Activated CD8-positive, alpha-beta T cell treated with anti-CD3 and anti-CD28 coated beads for 36 hours (primary cell): ENCODE measurements at regions not wholly inside any gene's neighbourhood (a gene's known extent, or its start where the extent isn't known, plus 50 kb on each side); places are given as distances from the start of the nearest gene placed in this dataset.

Source experiments
- ATAC-seq: fragments of 200-7000 bp; cut with Tn5 transposase; one replicate; pipeline ENCODE4 v1.10.0; 2021; ENCODE audit warnings: mild to moderate bottlenecking, moderate library complexity
- CTCF ChIA-PET: fragments of 350-600 bp; sonication (Branson Sonifier 250); formaldehyde crosslinking; loops from one replicate; lab custom pipeline; 2021; ENCODE audit warnings: antibody characterized with exemption; lab: Charles Lee
- POLR2A ChIA-PET: fragments of 350-600 bp; sonication (Branson Sonifier 250); formaldehyde crosslinking; loops from one replicate; lab custom pipeline; 2021; ENCODE audit warnings: antibody characterized with exemption; lab: Charles Lee
- DNase-seq: peaks from one replicate; pipeline ENCODE4 v3.0.0-alpha.2; 2020
- H3K27ac Mint-ChIP-seq: one replicate; pipeline ENCODE4 v1.8.0; 2021; ENCODE audit warnings: mild to moderate bottlenecking, mixed read lengths
- H3K27me3 Mint-ChIP-seq: one replicate; pipeline ENCODE4 v1.8.0; 2021; ENCODE audit warnings: mixed read lengths
- H3K36me3 Mint-ChIP-seq: one replicate; pipeline ENCODE4 v1.8.0; 2021; ENCODE audit warnings: low read depth, mixed read lengths
- H3K4me1 Mint-ChIP-seq: one replicate; pipeline ENCODE4 v1.8.0; 2021; ENCODE audit warnings: low read depth, mixed read lengths
- H3K4me3 Mint-ChIP-seq: one replicate; pipeline ENCODE4 v1.8.0; 2021; ENCODE audit warnings: mild to moderate bottlenecking, moderate library complexity, mixed read lengths
- H3K9me3 Mint-ChIP-seq: one replicate; pipeline ENCODE4 v1.8.0; 2021; ENCODE audit warnings: mixed read lengths
- intact Hi-C: fragments of 100-400 bp; cut with micrococcal nuclease; formaldehyde crosslinking; loops from one replicate; pipeline ENCODE4 v1.10.0; 2022
- TF ChIP-seq, protein P1 (sequence below): fragments of 200-600 bp; IDR thresholded peaks from one replicate; pipeline ENCODE4 v1.8.0; 2022; ENCODE audit warnings: antibody characterized with exemption, mild to moderate bottlenecking

DNA sequence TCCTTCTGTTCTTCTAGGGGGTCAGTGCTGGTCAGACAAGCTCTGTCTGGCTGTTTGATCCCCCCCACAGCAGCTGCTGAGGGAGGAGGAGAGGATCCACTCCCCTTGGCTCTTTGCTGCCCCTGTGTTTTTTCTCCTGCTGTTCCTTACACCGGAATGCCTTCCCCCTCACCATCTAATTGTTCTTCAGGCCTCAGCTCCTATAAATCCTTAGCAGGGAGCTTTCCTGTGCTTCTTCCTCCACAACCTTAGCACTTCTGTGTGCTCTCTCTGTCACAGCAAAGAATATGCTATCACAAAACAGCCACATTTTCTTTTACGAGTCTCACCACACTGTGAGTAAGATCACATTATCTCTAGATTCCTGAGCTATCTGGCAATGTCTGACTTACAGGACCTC is 196.6 kb downstream of the OTOR start:
- ChIA-PET POLR2A (no interaction called here), CTCF (no interaction called here)
- TF ChIP-seq, protein P1, sequence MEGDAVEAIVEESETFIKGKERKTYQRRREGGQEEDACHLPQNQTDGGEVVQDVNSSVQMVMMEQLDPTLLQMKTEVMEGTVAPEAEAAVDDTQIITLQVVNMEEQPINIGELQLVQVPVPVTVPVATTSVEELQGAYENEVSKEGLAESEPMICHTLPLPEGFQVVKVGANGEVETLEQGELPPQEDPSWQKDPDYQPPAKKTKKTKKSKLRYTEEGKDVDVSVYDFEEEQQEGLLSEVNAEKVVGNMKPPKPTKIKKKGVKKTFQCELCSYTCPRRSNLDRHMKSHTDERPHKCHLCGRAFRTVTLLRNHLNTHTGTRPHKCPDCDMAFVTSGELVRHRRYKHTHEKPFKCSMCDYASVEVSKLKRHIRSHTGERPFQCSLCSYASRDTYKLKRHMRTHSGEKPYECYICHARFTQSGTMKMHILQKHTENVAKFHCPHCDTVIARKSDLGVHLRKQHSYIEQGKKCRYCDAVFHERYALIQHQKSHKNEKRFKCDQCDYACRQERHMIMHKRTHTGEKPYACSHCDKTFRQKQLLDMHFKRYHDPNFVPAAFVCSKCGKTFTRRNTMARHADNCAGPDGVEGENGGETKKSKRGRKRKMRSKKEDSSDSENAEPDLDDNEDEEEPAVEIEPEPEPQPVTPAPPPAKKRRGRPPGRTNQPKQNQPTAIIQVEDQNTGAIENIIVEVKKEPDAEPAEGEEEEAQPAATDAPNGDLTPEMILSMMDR: no peak
- Mint-ChIP-seq H3K4me1 (no peaks in the 10 kb centered on the region), H3K4me3 (no peak overlapping the region), H3K27me3 (no peaks in the 10 kb centered on the region), H3K27ac (no peak overlapping the region), H3K9me3 (no peaks in the 10 kb centered on the region), H3K36me3 (no peaks in the 10 kb centered on the region)
- ATAC-seq (no peak), DNase-seq (no peak)
- intact Hi-C loops: no loop called here

DNA sequence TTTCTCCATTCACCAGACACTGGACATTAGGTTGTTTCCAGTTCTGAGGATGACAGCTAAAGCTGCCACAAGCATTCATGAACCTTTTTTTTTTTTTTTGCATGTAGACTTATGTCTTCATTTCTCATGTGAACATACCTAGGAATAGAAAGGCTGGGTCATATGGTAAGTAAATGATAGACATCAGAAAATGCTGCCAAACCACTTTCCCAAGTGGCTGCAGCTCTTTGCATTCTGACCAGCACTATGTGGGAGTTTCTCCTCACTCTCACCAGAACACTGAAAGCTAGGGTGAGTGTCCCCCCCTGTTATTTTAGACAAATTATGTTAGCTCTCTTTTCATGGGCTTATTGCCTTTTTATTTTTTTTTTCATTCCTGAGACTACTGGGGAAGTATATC is 197.5 kb downstream of the OTOR start:
- ATAC-seq (no peak), DNase-seq (no peak)
- no peaks in the 10 kb centered on the region for H3K4me1 Mint-ChIP-seq
- ChIA-PET POLR2A (no interaction called here), CTCF (no interaction called here)
- peaks cover 4% of the 10 kb centered on the region for H3K27me3 Mint-ChIP-seq
- no peaks in the 10 kb centered on the region for H3K36me3 Mint-ChIP-seq
- peaks cover under 1% of the 10 kb centered on the region for H3K9me3 Mint-ChIP-seq
- no peak overlapping the region for H3K4me3 Mint-ChIP-seq
- no peak overlapping the region for H3K27ac Mint-ChIP-seq
- intact Hi-C loops: no loop called here
- TF ChIP-seq, protein P1: no peak

DNA sequence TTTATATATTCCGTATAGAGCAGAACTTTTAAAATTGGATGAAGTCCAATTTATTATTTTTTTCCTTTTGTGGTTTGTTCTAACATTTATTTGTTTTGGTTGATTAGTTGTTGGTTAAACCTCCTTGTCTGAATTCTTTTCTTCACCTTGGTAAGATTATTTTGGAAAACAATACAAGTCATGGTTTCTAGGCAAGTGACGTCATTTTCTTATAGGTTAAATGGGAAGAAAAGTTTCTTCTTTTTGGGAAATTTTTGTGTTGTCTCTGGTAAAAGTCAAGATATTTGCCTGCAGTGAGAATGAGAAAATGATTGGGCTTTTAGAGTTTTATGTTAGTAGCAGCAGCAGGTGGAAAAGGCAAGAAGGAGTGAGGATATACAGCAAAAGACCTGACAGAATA is 197.9 kb downstream of the OTOR start:
- DNase-seq (no peak), ATAC-seq (no peak)
- Mint-ChIP-seq H3K4me3 (no peak overlapping the region), H3K9me3 (peaks cover 2% of the 10 kb centered on the region), H3K27ac (no peak overlapping the region), H3K36me3 (no peaks in the 10 kb centered on the region), H3K27me3 (peaks cover 5% of the 10 kb centered on the region), H3K4me1 (no peaks in the 10 kb centered on the region)
- TF ChIP-seq, protein P1: no peak
- ChIA-PET POLR2A (no interaction called here), CTCF (no interaction called here)
- intact Hi-C loops: no loop called here

DNA sequence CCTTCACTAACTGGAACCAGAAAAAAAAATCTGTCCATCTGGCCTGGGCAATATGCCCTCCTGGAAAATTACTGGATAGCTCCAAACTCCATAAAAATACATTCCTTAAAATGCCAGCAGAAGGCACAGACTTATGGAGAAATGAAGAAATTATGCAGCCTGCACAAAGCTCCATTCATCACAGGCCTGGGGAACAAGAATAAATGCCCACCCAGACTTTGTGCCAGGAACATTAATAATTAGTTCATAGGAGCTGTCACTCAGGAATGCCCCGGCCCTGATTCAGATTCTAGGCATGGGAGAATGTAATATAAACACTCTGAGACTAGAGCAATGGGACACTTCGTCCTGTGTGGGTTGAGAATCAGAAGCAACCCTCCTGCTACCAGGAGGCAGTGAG is 199.3 kb downstream of the OTOR start:
- Mint-ChIP-seq H3K4me3 (no peak overlapping the region), H3K9me3 (peaks cover 2% of the 10 kb centered on the region), H3K36me3 (no peaks in the 10 kb centered on the region), H3K27ac (no peak overlapping the region), H3K4me1 (no peaks in the 10 kb centered on the region), H3K27me3 (peaks cover 5% of the 10 kb centered on the region)
- no peak for DNase-seq
- intact Hi-C loops: no loop called here
- TF ChIP-seq, protein P1: no peak
- ChIA-PET POLR2A (no interaction called here), CTCF (interaction anchor here (1.2 kb wide), 1 partner anchor 146 kb away, joined by 3 read pairs; no protein-coding TSS in a partner anchor)
- no peak for ATAC-seq

DNA sequence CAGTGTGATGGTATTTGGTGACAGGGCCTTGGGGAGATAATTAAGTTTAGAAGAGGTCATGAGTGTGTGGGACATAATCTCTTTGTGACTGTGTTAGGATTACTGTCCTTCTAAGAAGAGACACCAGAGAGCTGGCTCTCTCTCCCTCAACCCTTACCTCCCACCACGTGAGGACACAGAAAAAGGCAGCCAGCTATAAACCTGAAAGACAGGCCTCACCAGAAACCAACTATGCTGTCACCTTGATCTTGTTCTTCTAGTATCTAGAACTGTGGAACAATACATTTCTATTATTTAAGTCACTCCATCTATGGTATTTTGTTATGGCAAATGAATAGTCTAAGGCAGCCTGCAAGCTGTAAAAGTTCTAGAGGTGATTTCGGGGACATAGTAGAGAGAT is 203.7 kb downstream of the OTOR start:
- no peak overlapping the region for H3K27ac Mint-ChIP-seq
- TF ChIP-seq, protein P1: no peak
- DNase-seq: no peak
- CTCF ChIA-PET: interaction anchor here (1.1 kb wide), 1 partner anchor 11 kb away, joined by 3 read pairs; no protein-coding TSS in a partner anchor
- ATAC-seq: no peak
- POLR2A ChIA-PET: no interaction called here
- intact Hi-C loops: no loop called here
- no peak overlapping the region for H3K4me3 Mint-ChIP-seq
- H3K36me3 Mint-ChIP-seq: no peaks in the 10 kb centered on the region
- H3K27me3 Mint-ChIP-seq: peaks cover 5% of the 10 kb centered on the region
- peaks cover 2% of the 10 kb centered on the region for H3K9me3 Mint-ChIP-seq
- H3K4me1 Mint-ChIP-seq: no peaks in the 10 kb centered on the region
